HG03066 (cell line): ENCODE measurements at regions not wholly inside any gene's neighbourhood (a gene's known extent, or its start where the extent isn't known, plus 50 kb on each side); places are given as distances from the start of the nearest gene placed in this dataset.

Experiments used
- ATAC-seq: cut with Tn5 transposase; IDR thresholded peaks from one replicate; pipeline ENCODE4 v1.9.1; 2021; ENCODE audit warnings: low read depth; ENCODE audit not compliant: unreplicated experiment

DNA sequence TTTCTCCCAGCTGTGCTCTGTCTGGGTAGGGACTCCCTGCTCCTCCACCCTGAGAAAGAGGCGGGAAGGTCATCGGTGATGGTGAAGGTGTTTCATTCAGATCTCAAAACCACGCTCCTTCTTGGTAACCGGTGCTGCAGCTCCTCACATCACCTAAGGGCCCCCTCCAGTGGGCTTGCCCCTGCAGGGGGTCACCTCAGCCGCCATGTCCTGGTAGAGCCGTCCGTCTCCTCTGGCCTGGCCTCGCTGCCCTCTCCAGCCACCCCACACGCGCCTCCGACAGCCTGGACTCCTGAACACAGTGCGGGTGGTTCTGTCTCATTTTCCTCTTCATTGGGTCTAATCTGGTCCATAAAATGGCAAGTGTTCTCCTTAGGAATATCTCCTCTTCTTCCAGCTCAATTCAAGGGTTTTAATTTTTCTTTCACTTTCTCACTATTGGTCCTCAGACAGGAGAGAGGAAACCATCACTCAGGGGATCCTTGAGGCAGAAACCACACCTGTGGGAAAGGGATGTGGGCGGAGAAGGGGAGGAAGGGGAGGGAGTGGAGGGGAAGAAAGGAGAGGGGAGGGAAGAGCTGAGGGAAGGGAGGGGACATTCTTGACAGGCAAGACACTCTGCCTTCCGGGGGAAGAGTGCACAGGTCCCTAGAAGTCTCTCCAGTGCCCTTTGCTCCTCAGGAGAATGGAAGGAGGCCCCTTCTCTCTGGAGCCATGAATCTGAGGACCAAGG lies 1338.4 kb downstream of the TBC1D22A start:
- no peak for ATAC-seq

DNA sequence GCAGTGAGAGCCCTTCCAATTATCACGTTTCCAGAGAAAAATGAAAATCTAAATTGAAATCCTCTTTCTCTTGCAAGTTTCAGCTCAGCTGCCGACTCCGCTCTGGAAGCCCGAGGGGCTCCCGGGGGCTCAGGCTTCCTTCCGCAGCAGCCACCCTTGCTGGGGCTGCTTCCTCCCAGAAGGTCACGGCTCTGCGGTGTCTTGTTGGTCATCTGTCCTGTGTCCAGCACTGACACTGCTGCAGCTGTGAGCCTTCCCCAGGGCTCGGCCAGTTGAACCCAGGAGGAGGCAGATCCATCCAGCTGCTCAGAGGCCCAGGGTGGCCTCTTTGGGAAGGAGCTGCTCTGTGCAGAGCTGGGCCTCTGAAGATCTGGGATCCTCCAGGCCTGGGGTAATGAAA lies 1337.2 kb downstream of the TBC1D22A start:
- no peak for ATAC-seq

DNA sequence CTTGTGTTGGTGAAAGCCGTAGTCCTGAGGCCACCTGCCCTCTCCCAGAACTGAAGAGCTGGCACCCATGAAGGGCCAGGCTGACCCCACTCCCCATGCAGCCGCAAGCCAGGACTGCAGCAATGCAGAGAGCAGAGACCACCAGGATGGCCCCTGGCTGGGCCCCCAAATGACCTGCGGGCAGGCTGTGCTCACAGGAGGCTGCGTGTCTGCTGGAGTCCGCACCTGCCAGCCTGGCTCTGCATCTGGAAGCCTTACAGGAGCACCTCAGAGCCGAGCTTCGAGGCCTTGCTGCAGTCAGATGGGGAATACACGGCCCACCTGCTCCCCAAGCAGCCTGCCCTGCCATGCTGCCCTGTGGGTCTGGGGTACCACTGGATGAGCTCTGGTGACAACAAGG lies 1336.8 kb downstream of the TBC1D22A start:
- ATAC-seq: no peak

DNA sequence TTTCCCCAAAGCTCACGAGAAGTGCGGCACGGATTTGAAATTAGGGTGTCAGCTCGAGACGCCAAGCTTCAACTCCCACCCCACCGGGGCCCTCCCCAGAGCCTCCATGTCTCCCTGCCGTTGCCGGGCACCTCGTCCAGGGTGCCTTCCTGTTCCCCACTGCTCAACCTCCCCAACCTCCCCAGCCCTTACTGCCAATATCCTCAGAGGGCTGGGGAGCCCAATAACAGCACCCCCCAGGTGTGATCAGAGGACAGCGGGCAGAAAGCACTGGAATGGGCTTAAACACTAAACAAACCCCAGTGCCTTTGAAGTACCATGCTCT lies 1336.4 kb downstream of the TBC1D22A start:
- no peak for ATAC-seq

DNA sequence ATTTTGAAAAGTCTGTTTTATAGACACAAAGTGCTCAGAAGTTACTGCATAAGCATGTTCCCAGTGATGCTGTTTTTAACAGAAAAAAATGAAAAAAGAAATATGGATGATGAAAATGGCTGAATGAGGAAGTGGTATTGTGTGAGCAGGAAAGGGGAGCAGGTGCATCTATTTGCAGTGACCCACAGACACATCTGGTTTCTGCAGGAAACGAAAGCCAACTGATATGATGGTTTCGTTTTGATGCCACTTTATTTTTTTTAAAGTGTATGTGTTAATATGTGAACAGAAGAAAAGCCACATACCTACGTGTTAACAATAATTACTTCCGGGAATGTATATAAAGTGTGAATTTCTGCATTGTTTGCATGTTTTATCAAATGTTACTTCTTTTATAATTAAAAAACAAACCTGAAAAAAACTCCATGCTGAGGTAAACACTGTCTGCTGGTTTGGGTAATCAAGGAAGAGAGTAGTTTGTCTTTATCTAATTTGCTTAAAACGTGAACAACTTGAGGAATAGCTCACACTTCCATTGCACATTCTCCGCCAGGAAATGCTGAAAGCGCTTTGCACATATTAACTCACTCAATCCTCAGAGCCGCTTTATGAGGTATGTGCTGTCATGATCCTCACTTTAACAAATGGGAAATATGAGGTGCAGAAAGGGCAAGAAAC lies 1335.9 kb downstream of the TBC1D22A start:
- peak; percentile 77 for ATAC-seq

DNA sequence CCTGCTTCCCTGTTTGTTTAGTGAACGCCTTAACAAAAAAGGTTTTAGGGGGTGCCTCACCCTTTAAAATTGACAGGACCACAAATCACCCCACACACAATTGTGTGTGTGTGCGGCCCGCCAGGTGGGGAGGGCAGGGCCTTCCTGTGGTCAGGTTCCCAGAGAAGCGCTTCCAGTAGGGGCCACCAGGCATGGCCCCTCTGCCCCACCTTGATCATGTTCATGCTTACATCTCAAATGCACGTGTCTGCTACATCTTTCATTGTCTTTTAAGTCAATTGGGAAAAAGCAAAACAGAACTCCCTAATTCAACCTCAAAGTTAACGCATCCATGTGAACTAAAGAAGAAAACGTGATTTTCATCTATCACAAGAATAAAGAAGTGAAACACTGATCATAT lies 1335.3 kb downstream of the TBC1D22A start:
- peak; percentile 12 for ATAC-seq

DNA sequence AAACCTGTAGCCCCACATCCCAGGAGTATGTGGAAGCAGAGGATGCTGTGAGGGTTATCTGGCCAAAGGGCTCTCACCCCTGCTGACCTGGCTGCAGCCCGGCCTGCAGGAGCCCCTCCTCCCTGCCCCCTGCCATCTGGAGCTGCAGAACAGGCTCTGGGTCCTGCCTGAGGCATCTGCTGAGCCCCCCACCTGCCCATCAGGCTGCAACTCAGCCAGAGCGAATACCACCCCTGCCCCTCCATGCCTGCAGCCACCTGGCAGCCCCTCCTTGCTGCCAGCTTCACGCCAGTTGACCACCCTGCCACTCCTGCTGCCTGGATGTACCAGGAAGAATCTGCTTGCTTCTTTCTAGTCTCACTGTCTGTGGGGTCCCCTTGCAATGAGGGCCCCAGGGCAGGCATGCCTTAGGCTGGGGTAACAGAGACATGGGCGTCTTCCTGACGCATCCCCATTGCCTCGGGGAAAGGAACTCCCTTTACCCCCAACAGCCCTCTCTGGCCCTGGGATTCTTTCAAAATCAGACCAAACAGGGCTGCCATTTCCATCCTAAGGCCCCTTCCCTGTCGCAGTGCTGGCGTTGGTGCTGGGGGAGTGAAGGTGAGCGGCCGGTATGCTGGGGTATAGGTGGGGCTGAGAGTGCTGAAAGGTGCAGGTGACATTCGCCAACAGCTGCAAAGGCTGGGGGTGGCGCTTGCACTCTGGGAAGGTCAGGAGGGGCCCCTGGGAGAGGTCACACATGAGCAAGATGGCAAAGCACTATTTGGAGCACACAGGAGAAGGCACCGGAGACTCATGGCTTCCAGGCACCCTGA lies 1334.6 kb downstream of the TBC1D22A start:
- no peak for ATAC-seq

DNA sequence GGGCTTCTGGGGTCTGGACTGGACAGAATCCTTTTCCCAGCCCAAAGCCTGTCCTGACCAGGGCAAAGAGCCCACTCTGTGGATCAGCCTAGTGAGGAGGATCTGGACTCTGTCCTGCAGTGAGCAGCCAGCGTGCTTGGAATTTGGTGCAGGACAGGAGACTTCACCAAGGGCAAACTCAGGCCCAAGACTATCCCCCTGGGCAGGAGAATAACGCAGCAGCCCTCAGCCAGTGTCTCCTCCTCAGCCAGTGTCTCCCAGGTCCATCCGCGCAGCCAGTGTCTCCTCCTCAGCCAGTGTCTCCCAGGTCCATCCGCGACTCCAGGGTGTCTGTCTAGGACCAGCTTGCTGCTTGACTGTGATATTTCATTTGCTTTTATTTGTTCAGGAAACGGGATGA lies 1334.0 kb downstream of the TBC1D22A start:
- no peak for ATAC-seq

DNA sequence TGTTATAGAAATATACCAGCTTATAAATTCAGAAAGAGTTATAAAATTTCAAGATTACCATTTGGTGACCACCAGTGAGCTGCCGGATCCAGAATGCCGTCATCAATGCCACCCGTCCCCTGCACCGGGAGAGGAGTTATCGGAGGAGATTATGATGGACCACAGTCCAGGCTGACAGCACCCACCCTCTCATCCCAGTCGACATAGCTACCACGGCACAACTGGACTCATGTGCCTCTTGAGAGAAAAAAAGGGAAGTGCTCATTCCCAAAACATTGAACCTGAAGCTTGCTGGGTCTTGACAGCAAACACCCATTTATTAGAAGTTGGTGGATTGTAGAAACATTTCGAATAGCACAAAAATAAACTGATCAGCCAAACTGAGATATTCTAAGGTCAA lies 1331.5 kb downstream of the TBC1D22A start:
- no peak for ATAC-seq

DNA sequence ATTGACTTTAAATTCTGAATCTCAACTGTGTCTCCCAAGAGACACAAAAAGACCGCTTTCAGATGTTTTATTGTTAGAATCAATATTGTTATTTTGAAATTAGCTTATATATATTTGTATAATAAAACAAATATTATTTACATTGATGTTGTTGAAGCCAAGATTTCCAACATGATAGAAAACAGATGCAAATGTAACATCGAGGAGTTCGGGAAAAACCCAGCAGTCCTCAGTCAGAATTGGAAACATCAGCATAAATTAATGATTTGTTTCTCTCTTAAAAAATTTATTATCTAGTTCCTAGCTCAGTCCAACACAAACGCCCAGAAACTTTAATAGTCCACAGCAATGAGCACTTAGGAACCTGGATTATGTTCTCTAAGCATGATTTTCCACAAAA lies 1330.4 kb downstream of the TBC1D22A start:
- ATAC-seq: no peak

DNA sequence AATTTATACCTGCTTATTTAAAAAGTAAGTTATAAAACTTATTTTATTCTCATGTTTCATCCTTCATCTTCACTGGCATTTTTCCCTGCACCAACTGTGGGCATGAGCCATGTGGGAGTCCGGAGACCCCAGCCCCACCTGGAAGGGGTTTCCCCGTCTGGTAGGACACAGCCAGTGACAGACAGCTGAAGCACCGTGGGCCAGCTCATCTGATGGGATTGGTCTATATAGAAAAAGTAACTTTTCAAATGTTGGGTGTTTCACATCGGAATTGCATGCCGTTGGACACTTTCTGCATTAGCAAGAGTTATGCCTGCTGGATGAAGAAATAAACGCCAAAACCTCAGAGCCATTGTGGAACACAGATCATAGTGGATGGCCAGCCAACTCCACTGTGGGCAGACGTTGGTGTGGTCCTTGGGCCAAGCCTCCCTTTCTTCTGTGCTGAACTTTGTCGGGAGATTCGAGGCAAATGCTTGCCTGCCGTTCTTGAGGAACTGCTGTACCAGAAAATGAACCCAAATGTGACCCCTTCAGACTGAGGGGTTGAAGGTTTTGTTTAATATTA lies 1329.3 kb downstream of the TBC1D22A start:
- ATAC-seq: no peak

DNA sequence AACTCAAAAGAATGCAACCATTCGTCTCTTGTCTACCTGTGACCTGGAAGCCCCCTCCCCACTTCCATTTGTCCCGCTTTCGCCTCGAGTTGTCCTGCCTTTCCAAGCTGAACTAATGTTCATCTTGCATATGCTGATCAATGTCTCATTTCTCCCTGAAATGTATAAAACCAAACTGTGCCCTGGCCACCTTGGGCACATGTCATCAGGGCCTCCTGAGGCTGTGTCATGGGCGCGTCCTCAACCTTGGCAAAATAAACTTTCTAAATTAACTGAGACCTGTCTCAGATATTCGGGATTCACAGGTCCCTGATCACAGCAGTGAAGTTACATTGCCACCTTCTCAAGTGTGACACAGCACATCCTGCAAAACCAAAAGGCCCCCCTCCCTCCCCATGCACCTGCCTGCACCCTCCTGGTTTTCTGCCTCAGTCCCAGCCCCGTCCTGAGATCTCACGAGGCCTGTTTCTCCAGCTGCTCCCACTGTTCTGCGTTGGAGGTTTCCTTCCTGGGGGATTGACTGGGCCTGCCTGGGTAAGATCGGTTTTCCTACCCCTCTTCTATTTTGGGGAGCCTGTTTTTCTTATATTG lies 1328.7 kb downstream of the TBC1D22A start:
- no peak for ATAC-seq

DNA sequence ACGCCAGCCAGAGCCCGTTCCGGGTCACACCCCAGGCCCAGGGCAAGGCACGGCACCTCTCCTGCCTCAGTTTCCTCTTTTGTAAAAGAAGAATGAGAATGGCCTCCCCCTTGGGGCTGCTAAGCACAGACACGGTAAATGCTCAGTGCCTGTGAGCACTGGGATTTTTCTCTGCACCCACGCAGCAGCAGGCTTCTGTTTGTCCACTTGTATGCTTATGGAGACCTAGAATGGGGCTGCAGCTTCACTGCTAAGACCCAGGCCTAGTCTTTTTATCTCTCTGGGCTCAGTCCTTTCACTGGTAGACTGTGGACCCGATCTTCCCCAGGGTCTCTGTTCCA lies 1327.9 kb downstream of the TBC1D22A start:
- no peak for ATAC-seq

DNA sequence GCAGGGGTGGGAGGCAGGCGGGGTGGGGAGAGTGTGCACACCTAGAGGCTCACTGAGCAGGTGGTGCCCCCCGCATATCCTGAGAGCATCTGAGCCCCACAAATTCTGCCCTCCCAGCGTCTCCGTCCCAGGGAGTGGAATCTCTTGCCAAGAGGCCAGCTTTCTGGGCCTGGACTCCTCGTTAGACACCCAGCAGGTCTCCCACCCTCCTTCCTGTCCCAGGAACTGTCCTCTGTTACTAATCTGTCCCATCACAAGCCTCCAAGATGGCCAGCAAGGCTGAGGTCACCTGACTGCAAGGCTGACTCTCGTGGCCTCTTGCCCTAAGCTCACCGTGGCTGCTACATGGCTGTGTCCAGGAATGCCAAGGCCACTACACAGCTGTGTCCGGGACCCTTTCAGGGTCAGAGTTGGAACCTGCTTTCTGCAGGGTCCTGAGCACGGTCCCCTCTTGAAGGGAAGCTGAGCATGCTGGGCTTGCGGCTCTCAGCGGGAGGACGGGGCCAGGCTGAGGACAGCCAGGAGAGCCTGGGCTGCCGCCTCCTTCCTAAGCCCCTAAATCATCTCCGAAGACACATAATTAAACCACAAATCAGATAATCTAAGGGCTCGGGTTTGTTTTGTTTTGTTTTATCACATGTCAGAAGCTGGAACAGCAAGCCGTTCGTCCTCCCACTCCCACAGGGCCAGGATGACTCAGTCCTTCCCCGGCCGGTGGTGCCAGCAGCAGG lies 1327.3 kb downstream of the TBC1D22A start:
- ATAC-seq: no peak

DNA sequence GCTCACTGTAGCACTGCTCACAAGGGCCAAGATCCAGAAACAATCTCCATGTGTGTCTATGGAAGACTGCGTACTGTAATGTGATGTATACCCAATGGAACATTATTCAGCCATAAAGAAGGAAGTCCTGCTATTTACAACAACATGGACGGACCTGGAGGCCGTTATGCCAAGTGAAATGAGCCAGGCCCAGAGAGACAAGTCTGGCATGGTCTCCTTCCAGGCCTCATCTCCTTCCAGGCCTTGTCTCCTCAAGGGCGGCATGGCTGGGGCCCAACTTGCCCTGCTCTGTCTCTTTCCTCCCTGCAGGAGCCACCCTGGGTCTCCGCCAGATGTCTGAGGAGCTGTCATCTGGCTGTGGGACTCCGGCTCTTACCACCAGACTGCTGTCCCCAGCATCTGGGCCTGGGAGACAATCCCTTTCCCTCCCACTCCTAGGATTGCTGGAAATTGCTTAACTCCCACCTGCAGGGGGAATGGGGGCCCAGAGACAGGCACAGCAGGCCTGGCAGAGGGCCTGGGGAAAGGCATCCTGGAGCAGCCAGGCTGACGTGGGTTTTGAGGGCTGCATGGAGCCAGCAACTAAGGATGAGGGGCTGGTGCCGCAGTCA lies 1326.6 kb downstream of the TBC1D22A start:
- no peak for ATAC-seq

DNA sequence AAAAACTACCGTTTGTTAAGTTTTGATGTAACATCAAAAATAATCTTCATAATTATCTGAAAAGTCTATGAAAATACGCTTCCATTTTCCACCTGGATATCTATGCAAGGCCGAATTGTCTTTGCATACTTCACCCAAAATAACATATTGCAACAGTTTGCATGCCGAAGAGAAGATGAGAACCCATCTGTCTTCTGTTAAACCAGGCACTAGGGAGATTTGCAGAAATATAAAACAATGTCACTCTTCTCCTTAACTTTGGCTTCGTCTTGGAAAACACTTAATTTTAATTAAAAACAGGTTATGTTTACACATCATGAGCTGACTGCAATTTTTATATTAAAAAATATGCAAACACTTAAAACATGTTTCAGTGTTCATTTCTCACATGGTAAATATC lies 1325.8 kb downstream of the TBC1D22A start:
- no peak for ATAC-seq

DNA sequence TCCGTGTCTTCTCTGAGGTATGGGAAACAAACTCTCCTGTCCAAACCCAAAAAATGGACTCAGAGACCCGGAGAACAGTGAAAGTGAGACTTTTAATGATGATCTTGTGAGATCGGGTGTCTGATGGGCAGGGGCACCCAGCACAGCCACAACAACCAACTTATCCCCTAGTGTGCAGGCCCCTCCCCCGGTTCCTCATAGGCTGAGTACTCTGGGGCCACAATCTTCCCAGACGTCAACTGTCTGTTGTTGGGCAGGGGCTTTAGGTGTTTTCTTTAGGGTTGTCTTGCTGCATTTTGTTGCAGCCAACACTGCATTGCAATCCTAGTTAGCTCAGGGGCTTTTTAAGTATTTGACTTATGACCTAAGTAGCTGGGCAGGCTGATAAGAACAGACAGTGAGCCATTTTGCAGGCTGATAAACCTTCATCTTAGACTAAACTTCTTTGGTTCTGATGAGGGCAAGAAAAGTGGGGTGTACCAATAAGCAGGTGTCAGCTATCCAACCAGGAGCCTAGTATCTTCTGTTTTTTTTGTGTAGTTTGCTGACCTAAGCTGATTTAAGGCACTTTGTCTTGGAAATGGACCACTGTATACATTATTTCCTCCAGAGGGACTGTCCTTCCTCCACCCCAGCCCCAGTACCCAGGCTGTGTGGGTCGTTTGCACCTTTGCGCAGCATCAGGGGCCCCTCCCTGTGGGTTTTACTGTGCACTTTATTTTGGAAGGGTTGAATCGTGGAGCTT lies 1323.6 kb downstream of the TBC1D22A start:
- no peak for ATAC-seq

DNA sequence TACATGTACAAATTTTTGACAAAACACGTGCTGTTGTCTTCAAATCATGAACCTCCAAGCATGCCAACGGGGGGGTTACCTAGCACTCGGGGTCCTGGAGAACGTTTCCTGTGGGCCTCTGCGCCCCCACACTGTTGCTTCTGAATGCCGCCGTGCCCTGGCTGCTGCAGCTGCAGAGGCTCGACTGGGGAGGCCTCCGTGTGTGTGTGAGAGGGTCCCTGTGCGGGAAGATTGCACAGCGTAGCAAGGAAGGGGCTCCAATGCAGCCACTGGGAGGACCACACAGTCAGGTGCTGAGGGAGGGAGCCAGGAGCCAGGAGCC lies 1322.2 kb downstream of the TBC1D22A start:
- ATAC-seq: no peak

DNA sequence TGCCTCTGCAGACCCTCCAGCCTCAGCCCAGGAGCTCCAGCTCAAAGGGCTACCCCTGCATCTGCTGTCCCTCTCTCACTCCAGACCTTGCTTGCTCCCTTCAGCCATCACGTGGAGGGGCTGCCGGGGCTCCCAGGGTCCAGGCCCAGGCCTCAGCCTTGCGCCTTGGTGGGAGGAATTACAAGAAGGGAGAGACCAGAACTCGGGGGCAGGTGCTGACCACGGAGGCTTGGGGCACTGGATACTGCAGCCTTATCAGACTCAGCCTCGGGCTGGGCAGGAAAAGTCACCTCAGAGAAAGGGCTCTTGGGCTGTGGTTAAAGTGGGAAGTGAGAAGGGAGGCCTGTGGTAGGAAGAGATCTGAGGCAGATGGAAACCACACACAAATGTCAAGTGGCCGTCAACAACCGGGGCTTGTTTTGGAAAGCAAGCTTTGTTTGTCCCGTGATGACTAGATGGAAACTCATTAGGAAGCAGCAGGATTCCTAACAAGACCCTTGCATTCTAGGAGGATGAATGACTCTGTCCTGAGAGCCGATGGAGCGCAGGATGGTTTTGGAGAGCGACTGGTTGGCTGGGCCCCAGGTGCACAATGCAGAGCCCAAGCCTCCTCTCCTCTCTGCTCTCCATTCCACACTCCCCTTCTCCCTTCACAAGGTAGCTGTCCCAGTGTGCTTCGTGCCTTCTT lies 1321.7 kb downstream of the TBC1D22A start:
- ATAC-seq: peak; percentile 68
